PFSK-1 (cell line): ENCODE measurements at regions not wholly inside any gene's neighbourhood (a gene's known extent, or its start where the extent isn't known, plus 50 kb on each side); places are given as distances from the start of the nearest gene placed in this dataset.

Source experiments
- FOXP2 ChIP-seq: optimal IDR thresholded peaks from 2 replicates; pipeline ENCODE3; 2011; ENCODE audit warnings: borderline replicate concordance, control low read depth, inconsistent platforms; ENCODE audit not compliant: insufficient read depth; ENCODE audit errors: extremely low read length, extremely low read depth
- POLR2AphosphoS5 ChIP-seq: IDR thresholded peaks from 2 replicates; pipeline ENCODE4 v1.6.1; 2012; ENCODE audit warnings: low read depth, mild to moderate bottlenecking, control low read depth, low read length, moderate library complexity
- REST ChIP-seq, 2 experiments: IDR thresholded peaks; 2 replicates each; pipeline versions ENCODE4 v1.6.1 to v1.8.0; 2011 to 2012; ENCODE audit warnings: low read depth in 2 of 2, low read length in 2 of 2, control low read depth in 1 of 2, inconsistent platforms in 1 of 2, mild to moderate bottlenecking in 1 of 2, moderate library complexity in 1 of 2; ENCODE audit not compliant: insufficient read depth in 1 of 2
- SIN3A ChIP-seq: IDR thresholded peaks from 2 replicates; pipeline ENCODE4 v1.6.1; 2012; ENCODE audit warnings: mild to moderate bottlenecking, low read length, moderate library complexity, borderline replicate concordance; ENCODE audit not compliant: insufficient read depth
- TAF1 ChIP-seq: IDR thresholded peaks from 2 replicates; pipeline ENCODE4 v1.6.1; 2012; ENCODE audit warnings: low read length, control low read depth, borderline replicate concordance; ENCODE audit not compliant: insufficient read depth

GRCh38 chrX:16466640-16467432 is 183.1 kb upstream of the S100G start:
- TF ChIP-seq SIN3A (no peak), TAF1 (no peak), REST (IDR thresholded peaks at IDR 0.05; ENCODE audit: insufficient read depth in 1 of 2, low read depth in 2 of 2, low read length in 2 of 2) (no peak), POLR2AphosphoS5 (no peak), FOXP2 (no peak)

- TF ChIP-seq SIN3A, result no peak
- no peak for TF ChIP-seq TAF1
- no peak for TF ChIP-seq FOXP2
- TF ChIP-seq POLR2AphosphoS5, result no peak
- TF ChIP-seq REST (IDR thresholded peaks at IDR 0.05; ENCODE audit: insufficient read depth in 1 of 2, low read depth in 2 of 2, low read length in 2 of 2), result no peak
These were observed 180.1 kb upstream of the S100G start for GRCh38 chrX:16469870-16470269.

- TF ChIP-seq SIN3A (no peak), REST (IDR thresholded peaks at IDR 0.05; ENCODE audit: insufficient read depth in 1 of 2, low read depth in 2 of 2, low read length in 2 of 2) (no peak), FOXP2 (no peak), POLR2AphosphoS5 (no peak), TAF1 (no peak)
These were observed 177.6 kb upstream of the S100G start for GRCh38 chrX:16472345-16472744.

GRCh38 chrX:16474511-16474910 is 175.4 kb upstream of the S100G start:
- TF ChIP-seq REST (IDR thresholded peaks at IDR 0.05; ENCODE audit: insufficient read depth in 1 of 2, low read depth in 2 of 2, low read length in 2 of 2) (peak in 1 of 2 experiments; percentile 76; a peak in 2 of 4 replicates), FOXP2 (no peak)

- TF ChIP-seq REST (IDR thresholded peaks at IDR 0.05; ENCODE audit: insufficient read depth in 1 of 2, low read depth in 2 of 2, low read length in 2 of 2), result no peak
- TF ChIP-seq POLR2AphosphoS5, result no peak
- TF ChIP-seq TAF1, result no peak
- no peak for TF ChIP-seq SIN3A
- no peak for TF ChIP-seq FOXP2
These were observed 173.9 kb upstream of the S100G start for GRCh38 chrX:16476009-16476408.
